GM21619 (cell line): ENCODE measurements at regions not wholly inside any gene's neighbourhood (a gene's known extent, or its start where the extent isn't known, plus 50 kb on each side); places are given as distances from the start of the nearest gene placed in this dataset.

Source experiments
- ATAC-seq: cut with Tn5 transposase; IDR thresholded peaks from one replicate; pipeline ENCODE4 v1.9.1; 2021; ENCODE audit not compliant: unreplicated experiment

GRCh38 chr3:107992976-107993684 lies 97.7 kb downstream of the CD47 start:
- ATAC-seq, result peak; percentile 80

- no peak for ATAC-seq
Observed at GRCh38 chr3:107990926-107991325, 99.9 kb downstream of the CD47 start.

GRCh38 chr3:107990433-107990832 lies 100.4 kb downstream of the CD47 start:
- no peak for ATAC-seq

GRCh38 chr3:107989661-107990060 lies 101.2 kb downstream of the CD47 start:
- ATAC-seq, result no peak

- ATAC-seq, result no peak
Observed at GRCh38 chr3:107988460-107989175, 102.2 kb downstream of the CD47 start.

- ATAC-seq, result no peak
Observed at GRCh38 chr3:107987036-107987939, 103.5 kb downstream of the CD47 start.

GRCh38 chr3:107986505-107986904 lies 104.3 kb downstream of the CD47 start:
- ATAC-seq, result no peak

GRCh38 chr3:107985496-107985895 lies 105.3 kb downstream of the CD47 start:
- peak; percentile 98 for ATAC-seq

- no peak for ATAC-seq
Observed at GRCh38 chr3:107983247-107983646, 107.6 kb downstream of the CD47 start.

- ATAC-seq, result no peak
Observed at GRCh38 chr3:107982165-107982564, 108.7 kb downstream of the CD47 start.

GRCh38 chr3:107981471-107982111 lies 109.2 kb downstream of the CD47 start:
- ATAC-seq, result no peak

- ATAC-seq, result no peak
Observed at GRCh38 chr3:107979538-107979937, 111.3 kb downstream of the CD47 start.

GRCh38 chr3:107978131-107979055 lies 112.4 kb downstream of the CD47 start:
- ATAC-seq, result no peak

- ATAC-seq, result no peak
Observed at GRCh38 chr3:107977221-107978130, 113.4 kb downstream of the CD47 start.

GRCh38 chr3:107976202-107976800 lies 114.5 kb downstream of the CD47 start:
- no peak for ATAC-seq

GRCh38 chr3:107975529-107976201 lies 115.2 kb downstream of the CD47 start:
- ATAC-seq, result no peak

- ATAC-seq, result no peak
Observed at GRCh38 chr3:107973961-107974360, 116.9 kb downstream of the CD47 start.

- no peak for ATAC-seq
Observed at GRCh38 chr3:107973152-107973551, 117.7 kb downstream of the CD47 start.
